ENCODE measurements at regions not wholly inside any gene's neighbourhood (a gene's known extent, or its start where the extent isn't known, plus 50 kb on each side); places are given as distances from the start of the nearest gene placed in this dataset.
"Not testable (repeated sequence)": the region's sequence is repeated elsewhere in the genome, so short reads cannot be mapped to it uniquely, and the experiment has no call there.

- DNase-seq, result not testable (repeated sequence)
Observed at GRCh38 chr6:168842632-168843212, 401.7 kb downstream of the SMOC2 start.

DNA sequence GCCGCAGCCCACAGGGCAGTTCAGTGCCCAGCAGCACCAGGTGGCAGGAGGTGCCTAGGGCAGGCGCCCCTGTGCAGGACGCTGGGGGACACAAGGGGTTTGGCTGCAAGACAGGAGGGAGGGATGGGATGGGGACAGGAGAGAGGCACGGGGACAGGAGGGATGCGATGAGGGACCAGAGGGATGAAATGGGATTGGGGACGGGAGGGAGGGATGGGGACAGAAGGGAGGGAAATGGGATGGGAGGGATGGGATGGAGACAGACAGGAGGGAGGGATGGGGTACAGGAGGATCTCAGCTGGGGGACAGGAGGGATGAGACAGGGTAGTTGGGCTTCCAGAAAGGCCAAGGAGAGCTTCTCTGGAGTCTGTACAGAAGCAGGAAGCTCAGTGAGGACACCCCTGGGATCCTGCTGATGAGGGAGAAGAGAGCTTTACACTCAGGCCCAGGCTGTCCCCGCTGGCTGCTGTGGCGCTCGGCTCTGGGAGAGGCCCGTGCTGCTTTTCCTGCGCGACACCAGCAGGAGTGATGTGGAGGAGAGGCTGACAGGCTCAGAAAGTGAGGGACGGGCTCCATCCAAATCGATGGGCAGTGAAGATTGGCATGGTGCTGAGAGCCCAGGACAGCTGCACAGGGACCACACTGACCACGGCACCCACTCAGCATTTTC is 400.8 kb downstream of the SMOC2 start:
- no peak for DNase-seq

DNA sequence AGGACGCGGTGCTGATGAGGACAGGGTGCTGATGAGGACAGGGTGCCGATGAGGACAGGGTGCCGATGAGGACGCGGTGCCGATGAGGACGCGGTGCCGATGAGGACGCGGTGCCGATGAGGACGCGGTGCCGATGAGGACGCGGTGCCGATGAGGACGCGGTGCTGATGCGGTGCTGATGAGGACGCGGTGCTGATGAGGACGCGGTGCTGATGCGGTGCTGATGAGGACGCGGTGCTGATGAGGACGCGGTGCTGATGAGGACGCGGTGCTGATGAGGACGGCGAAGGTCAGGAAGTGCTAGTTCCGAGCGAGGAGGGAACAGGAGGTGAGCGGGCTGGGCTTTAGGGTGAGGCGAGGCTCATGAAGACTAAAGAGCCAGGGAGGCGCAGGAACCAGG is 399.9 kb downstream of the SMOC2 start:
- DNase-seq, result not testable (repeated sequence)

DNA sequence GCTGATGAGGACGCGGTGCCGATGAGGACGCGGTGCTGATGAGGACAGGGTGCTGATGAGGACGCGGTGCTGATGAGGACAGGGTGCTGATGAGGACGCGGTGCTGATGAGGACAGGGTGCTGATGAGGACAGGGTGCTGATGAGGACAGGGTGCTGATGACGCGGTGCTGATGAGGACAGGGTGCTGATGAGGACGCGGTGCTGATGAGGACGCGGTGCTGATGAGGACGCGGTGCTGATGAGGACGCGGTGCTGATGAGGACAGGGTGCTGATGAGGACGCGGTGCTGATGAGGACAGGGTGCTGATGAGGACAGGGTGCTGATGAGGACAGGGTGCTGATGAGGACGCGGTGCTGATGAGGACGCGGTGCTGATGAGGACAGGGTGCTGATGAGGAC is 399.3 kb downstream of the SMOC2 start:
- not testable (repeated sequence) for DNase-seq

- no peak for DNase-seq
Observed at GRCh38 chr6:168838037-168838399, 397.0 kb downstream of the SMOC2 start.

DNA sequence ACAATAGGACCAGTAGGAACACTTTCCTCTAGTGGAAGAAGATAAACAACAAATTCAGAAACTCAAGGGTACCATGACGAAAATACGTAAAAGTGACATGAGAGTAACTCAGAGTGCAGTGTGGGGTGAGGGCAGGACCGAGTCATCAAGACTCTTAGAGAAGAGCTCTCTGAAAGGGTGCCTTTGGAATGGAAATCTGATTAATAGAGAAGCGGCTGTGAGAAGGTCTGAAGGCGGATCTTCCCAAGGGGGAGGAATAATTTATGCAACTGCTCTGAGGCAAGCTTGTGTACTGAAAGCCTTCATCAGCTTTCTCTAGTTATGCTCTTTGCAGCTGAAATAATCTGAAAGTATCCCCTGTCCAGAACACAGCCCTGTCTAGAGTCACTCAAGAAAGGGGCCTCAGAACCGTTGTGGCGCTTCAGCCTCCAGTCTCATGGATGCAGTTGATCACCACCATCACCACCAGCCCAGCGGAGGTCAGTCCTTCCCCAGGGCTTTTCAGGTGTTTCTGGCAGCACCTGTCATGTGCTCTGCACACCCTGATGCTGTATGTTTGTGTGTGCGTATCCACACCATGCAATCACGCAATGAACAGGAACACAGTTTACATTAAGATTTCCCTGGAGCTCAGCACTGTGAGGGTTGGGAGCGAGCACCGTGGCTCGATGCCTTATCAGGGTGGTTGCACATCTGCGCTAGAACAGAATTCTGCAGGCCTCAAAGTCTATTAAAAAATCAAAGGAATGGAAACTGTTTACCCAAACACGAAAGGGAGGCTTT is 396.5 kb downstream of the SMOC2 start:
- DNase-seq, result no peak

DNA sequence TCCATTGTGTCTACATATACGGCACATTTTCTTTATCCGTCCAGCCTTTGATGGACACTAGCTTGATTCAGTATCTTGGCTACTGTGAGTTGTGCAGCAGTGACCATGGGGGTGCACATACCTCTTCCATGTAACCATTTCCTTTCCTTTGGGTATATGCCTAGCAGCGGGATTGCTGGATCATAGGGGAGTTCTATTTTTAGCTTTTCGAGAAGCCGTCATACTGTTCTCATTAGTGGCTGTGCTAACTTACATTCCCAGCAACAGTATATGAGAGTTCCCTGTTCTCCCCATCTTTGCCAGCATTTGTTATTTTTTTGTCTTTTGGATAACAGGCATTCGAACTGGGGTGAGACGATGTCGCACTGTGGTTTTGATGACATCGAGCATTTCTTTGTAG is 395.0 kb downstream of the SMOC2 start:
- DNase-seq, result no peak

DNA sequence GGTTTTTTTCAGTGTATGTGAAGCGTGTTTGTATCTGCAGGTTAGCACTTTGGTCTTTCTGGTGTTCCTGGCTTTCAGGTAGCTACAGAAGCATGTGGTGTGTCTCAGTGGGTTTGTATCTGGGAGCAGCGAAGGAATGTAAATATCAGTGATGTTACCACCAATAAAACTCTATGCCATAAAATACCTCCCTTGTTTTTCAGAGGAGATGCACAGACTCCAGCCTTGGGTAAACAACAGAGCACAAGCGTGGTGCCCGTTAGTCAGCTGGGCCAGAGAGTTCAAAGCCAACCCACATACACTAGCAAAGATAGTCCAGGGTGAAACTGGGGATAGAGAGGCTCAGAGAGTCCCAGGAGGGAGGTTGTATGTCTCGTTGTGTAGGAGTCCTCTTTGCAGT is 393.8 kb downstream of the SMOC2 start:
- no peak for DNase-seq

GRCh38 chr6:168834042-168834587 is 393.1 kb downstream of the SMOC2 start:
- no peak for DNase-seq

- no peak for DNase-seq
Observed at GRCh38 chr6:168828800-168829199, 387.8 kb downstream of the SMOC2 start.

- no peak for DNase-seq
Observed at GRCh38 chr6:168828035-168828434, 387.1 kb downstream of the SMOC2 start.

DNA sequence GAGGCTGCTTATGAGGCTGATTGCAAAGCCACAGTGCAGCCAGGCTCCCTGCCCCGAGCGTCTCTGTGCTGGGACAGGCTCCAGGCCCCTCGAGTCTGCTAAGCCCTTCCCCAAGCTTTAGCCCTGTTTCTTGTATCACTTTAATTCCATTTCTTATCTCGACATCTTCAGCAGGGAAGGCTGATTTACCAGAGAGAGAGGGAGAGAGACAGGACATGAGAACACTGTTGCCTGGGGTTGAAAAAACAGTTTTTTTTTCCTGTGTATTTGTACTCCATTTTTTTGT is 386.5 kb downstream of the SMOC2 start:
- no peak for DNase-seq

DNA sequence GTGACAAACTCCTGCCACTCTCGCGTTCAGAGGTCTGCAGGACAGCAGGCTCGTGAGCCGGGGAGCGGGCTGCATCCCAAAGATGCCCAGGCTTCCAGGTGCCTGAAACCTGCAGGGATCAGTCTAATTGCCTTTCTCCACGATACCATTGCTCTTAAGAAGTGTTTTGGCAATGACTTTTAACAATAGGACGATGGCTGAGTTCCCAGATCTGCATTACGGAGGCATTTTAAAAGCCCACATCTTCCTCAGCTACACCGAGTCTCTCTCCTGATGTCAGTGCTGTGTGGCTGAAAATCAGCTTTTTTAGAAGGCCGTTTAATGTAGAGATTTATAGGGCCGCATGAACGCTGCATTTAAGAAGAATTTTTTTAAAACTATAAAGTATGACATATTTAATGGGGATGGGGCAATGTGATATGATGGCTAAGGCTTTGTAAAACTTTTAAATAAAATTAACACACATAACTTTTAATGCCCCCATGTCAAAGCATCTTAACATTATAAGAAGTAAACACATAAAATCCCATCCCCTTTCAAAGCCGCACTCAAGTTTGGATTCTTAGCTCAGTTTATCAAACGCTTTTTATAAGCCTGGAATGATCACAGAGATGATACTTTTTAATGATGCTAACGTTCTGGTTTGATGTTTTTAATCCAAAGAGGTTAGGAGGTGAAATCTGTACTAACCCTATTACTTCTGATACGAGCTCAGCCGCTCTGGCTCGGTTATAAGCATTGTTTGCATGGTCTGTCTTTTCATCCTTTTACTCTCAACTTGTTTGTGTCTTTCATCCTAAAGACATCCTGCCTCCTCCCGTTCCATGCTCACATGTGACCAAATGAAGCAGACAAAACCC is 386.0 kb downstream of the SMOC2 start:
- DNase-seq, result no peak

DNA sequence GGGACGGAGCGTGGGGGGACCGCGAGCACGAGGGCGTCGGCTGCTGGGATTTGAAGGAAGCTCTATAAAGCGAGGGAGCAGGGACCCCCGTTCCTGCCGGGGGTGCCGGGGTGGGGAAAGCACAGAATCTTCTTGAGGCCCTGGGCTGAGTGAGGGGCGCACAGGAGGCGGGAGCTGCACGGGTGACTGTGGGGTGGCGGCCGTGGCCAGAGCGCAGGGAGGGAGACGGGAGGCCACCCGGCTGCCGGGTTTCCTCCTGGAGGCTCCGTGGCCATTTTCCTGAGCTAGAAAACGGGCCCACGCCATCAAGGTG is 385.1 kb downstream of the SMOC2 start:
- DNase-seq, result no peak

- no peak for DNase-seq
Observed at GRCh38 chr6:168825226-168826077, 384.5 kb downstream of the SMOC2 start.

DNA sequence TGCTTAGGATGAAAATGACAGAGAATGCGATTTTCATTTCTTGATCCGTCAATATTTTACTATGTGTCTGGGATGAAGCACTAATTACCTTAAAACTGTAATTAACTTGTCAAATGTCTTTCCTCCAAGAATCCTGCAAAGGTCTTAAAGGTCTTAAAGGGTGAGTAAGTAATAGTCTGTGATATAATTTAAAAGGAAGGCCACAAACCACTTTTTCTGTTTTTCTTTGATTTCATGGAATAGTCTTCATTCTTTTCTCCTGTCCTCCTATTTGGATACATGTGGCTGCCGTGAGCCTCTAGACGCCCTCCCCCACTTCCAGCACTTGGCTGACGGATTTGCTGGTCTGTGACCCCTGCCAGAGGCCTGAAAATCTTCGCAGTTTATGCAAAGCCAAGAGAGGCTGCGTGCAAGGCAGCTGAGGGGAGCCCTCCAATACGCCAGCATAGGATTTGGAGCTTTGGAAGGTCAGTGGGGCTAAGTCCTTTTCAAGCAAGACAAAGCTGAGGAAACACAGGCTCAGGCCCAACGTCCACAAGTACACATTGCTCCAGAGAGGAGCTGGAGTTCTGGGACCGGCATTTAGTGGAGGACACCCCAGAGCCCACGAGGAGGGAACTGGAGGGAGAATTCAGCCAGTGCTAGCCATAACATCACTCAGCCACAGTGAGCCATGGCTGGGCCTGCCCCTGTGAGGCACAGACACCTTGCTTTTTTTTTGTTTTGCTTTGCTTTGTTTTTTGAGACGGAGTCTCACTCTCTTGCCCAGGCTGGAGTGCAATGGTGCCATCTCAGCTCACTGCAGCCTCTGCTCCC is 382.6 kb downstream of the SMOC2 start:
- DNase-seq, result no peak

- DNase-seq, result no peak
Observed at GRCh38 chr6:168822376-168822775, 381.4 kb downstream of the SMOC2 start.

DNA sequence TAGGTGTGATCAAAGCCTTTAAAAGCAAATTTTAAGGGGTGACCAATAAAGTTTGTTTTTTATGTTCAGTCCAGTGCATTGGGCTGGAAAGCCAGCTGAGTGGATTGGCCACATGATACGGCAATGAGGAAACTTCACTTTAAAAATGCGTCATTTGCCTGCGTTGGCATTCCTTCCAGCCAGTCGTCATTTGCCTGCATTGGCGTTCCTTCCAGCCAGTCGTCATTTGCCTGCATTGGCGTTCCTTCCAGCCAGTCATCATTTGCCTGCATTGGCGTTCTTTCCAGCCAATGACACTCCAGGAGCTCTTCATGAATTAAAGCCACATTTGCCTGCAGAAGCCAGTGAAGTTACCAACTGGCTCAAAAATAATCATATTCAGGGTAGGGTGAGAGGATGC is 378.6 kb downstream of the SMOC2 start:
- no peak for DNase-seq

DNA sequence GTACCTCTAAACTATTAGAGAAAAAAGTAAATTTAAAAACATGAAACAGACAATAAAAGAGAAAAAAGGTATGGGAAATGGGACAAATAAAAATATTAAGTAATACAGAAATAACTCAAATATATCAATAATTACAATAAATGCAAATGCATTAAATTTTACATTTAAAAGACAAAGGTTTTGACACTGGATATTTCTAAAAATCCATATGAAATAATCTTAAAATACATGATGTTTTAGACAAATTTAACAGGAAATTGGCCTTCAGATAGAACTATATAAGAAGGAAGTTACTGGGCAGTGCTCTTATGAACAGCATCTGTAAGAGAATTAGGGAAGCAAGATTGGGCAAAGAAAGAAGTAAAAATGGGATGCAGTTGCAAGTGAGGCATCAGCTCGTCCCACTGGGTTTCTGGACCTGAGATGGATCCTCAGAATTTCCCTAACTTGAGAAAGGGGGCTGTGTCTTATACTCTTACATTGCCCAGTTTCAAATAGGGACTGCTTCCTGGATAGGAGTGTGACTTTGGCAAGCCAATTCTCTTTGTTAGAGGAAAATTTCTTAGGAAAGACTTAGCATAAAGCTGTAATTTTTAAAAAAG is 376.7 kb downstream of the SMOC2 start:
- no peak for DNase-seq

DNA sequence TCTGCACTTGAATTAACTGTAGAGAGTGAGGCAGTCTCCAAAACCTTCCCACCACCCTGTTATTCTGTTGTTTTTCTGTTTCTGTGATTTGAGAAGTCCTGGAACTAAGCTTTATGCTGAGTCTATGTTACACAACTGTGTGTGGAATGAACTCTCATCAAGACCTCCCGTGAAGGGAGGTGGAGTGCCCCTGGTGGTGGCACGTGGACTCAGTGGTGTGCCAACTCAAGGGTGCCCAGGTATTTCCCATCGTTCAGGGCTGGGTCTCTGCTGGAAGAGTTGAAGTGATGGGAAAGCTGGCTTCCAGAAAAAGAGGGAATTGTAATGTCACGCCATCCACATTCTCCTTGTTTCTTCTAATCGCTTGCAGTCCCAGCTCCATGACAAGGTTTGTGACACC is 374.2 kb downstream of the SMOC2 start:
- DNase-seq, result no peak

GRCh38 chr6:168808232-168808631 is 367.2 kb downstream of the SMOC2 start:
- no peak for DNase-seq

Data from effector CD8-positive, alpha-beta T cell (primary cell).